PC-9 (cell line): ENCODE measurements at regions not wholly inside any gene's neighbourhood (a gene's known extent, or its start where the extent isn't known, plus 50 kb on each side); places are given as distances from the start of the nearest gene placed in this dataset.

Experiments used
- CTCF ChIP-seq: fragments of 200-600 bp; sonication (generic); conservative IDR thresholded peaks from 2 replicates; pipeline ENCODE4 v1.6.1; 2017; ENCODE audit warnings: mixed run types, antibody characterized with exemption, mild to moderate bottlenecking, moderate library complexity
- EZH2 ChIP-seq: fragments of 200-600 bp; sonication (generic); IDR thresholded peaks from 2 replicates; pipeline ENCODE4 v1.8.0; 2017; ENCODE audit warnings: antibody characterized with exemption, low read depth

GRCh38 chr4:165686756-165687155 is 186.3 kb upstream of the TLL1 start:
- TF ChIP-seq EZH2 (no peak), CTCF (no peak)
